OCI-LY1 (cell line): ENCODE measurements at regions not wholly inside any gene's neighbourhood (a gene's known extent, or its start where the extent isn't known, plus 50 kb on each side); places are given as distances from the start of the nearest gene placed in this dataset.

ENCODE experiments used
- CTCF ChIP-seq: fragments of 200-600 bp; sonication (generic), shearing (Covaris generic); IDR thresholded peaks from 2 replicates; pipeline ENCODE4 v1.5.1; 2017; ENCODE audit warnings: mild to moderate bottlenecking, antibody characterized with exemption, low read length, moderate library complexity, mixed read lengths
- EZH2 ChIP-seq: fragments of 200-600 bp; sonication (generic), shearing (Covaris generic); IDR thresholded peaks from 2 replicates; pipeline ENCODE4 v1.8.0; 2017; ENCODE audit warnings: borderline replicate concordance, mixed run types, mild to moderate bottlenecking, antibody characterized with exemption, low read length, moderate library complexity, mixed read lengths

- TF ChIP-seq CTCF (no peak), EZH2 (no peak)
Measured at GRCh38 chr3:18238332-18238731, 186.8 kb downstream of the SATB1 start.
